DMS53 (cell line): ENCODE measurements at regions not wholly inside any gene's neighbourhood (a gene's known extent, or its start where the extent isn't known, plus 50 kb on each side); places are given as distances from the start of the nearest gene placed in this dataset.
"Not testable (repeated sequence)": the region's sequence is repeated elsewhere in the genome, so short reads cannot be mapped to it uniquely, and the experiment has no call there.

Source experiments
- DNase-seq: peaks from one replicate; lab custom pipeline; 2025; lab: John Stamatoyannopoulos, UW

GRCh38 chr4:176571206-176571605 lies 221.5 kb downstream of the VEGFC start:
- no peak for DNase-seq

GRCh38 chr4:176575141-176575730 lies 217.5 kb downstream of the VEGFC start:
- DNase-seq, result no peak

- DNase-seq, result peak; percentile 91
Measured at GRCh38 chr4:176579226-176579625, 213.5 kb downstream of the VEGFC start.

GRCh38 chr4:176583278-176583677 lies 209.4 kb downstream of the VEGFC start:
- DNase-seq, result no peak

GRCh38 chr4:176584031-176584606 lies 208.6 kb downstream of the VEGFC start:
- DNase-seq, result no peak

GRCh38 chr4:176587920-176588319 lies 204.8 kb downstream of the VEGFC start:
- no peak for DNase-seq

GRCh38 chr4:176588436-176588835 lies 204.3 kb downstream of the VEGFC start:
- DNase-seq, result no peak

- no peak for DNase-seq
Measured at GRCh38 chr4:176592976-176593670, 199.6 kb downstream of the VEGFC start.

- DNase-seq, result peak; percentile 76
Measured at GRCh38 chr4:176593943-176594342, 198.8 kb downstream of the VEGFC start.

GRCh38 chr4:176595257-176595656 lies 197.5 kb downstream of the VEGFC start:
- no peak for DNase-seq

- DNase-seq, result no peak
Measured at GRCh38 chr4:176601124-176601523, 191.6 kb downstream of the VEGFC start.

GRCh38 chr4:176607807-176608206 lies 184.9 kb downstream of the VEGFC start:
- DNase-seq, result no peak

GRCh38 chr4:176608346-176608745 lies 184.4 kb downstream of the VEGFC start:
- DNase-seq, result no peak

GRCh38 chr4:176610594-176610993 lies 182.1 kb downstream of the VEGFC start:
- DNase-seq, result no peak

GRCh38 chr4:176611381-176611780 lies 181.3 kb downstream of the VEGFC start:
- no peak for DNase-seq

GRCh38 chr4:176611951-176612350 lies 180.8 kb downstream of the VEGFC start:
- no peak for DNase-seq

- DNase-seq, result peak; percentile 32
Measured at GRCh38 chr4:176614793-176615192, 177.9 kb downstream of the VEGFC start.

- no peak for DNase-seq
Measured at GRCh38 chr4:176616151-176616550, 176.6 kb downstream of the VEGFC start.

- DNase-seq, result no peak
Measured at GRCh38 chr4:176618138-176618537, 174.6 kb downstream of the VEGFC start.

- no peak for DNase-seq
Measured at GRCh38 chr4:176619430-176619829, 173.3 kb downstream of the VEGFC start.

GRCh38 chr4:176622251-176622948 lies 170.3 kb downstream of the VEGFC start:
- no peak for DNase-seq

- DNase-seq, result not testable (repeated sequence)
Measured at GRCh38 chr4:176624983-176625610, 167.6 kb downstream of the VEGFC start.
